Sigmoid colon (tissue), 6 donors: ENCODE measurements at regions not wholly inside any gene's neighbourhood (a gene's known extent, or its start where the extent isn't known, plus 50 kb on each side); places are given as distances from the start of the nearest gene placed in this dataset.

Experiments used
- DNase-seq: peaks from one replicate; pipeline ENCODE4 v3.0.0-alpha.2; 2019
- H3K27ac ChIP-seq, 4 donors: fragments of 200-600 bp; sonication (generic); one replicate each; pipeline ENCODE4 v1.5.1; 2016 to 2019; ENCODE audit warnings: mild to moderate bottlenecking in 1 of 4
- H3K27me3 ChIP-seq, 3 donors: fragments of 200-600 bp; sonication (generic); one replicate each; pipeline ENCODE4 v1.5.1; 2019; ENCODE audit warnings: mild to moderate bottlenecking in 1 of 3
- H3K36me3 ChIP-seq, 4 donors: fragments of 200-600 bp; sonication (generic); one replicate each; pipeline ENCODE4 v1.5.1; 2016 to 2019
- H3K4me1 ChIP-seq, 4 donors: fragments of 200-600 bp; sonication (generic); one replicate each; pipeline ENCODE4 v1.5.1; 2017 to 2019
- H3K4me3 ChIP-seq, 4 donors: fragments of 200-600 bp; sonication (generic); one replicate each; pipeline ENCODE4 v1.5.1; 2017 to 2019; ENCODE audit warnings: mild to moderate bottlenecking in 2 of 4, moderate library complexity in 1 of 4
- H3K9me3 ChIP-seq, 4 donors: fragments of 200-600 bp in 3 of 4; sonication (generic) in 3 of 4; one replicate each; pipeline versions ENCODE4 v1.5.1 to v1.6.1; 2013 to 2019
- EP300 ChIP-seq, 4 donors: sonication (generic); formaldehyde crosslinking; IDR thresholded peaks; one replicate each; pipeline ENCODE4 v1.6.1; 2017; ENCODE audit warnings: antibody characterized with exemption in 4 of 4
- POLR2A ChIP-seq, 2 donors: fragments of 450-650 bp; IDR thresholded peaks; one replicate each; pipeline ENCODE4 v1.6.1; 2016; ENCODE audit warnings: antibody characterized with exemption in 2 of 2, mild to moderate bottlenecking in 2 of 2, moderate library complexity in 2 of 2
- POLR2AphosphoS5 ChIP-seq, 4 donors: sonication (generic); formaldehyde crosslinking; IDR thresholded peaks; one replicate each; pipeline ENCODE4 v1.6.1; 2017; ENCODE audit warnings: antibody characterized with exemption in 4 of 4
- WGBS, 2 donors: extraction: QIAGEN DNeasy Blood & Tissue Kit; methylation state at CpG; one replicate each; pipeline ENCODE4 v1.1.7; 2013; 5-methylcytosine and 5-hydroxymethylcytosine counted together
- intact Hi-C: fragments of 100-400 bp; cut with DNase I; formaldehyde crosslinking; loops from one replicate; pipeline ENCODE4 v1.15.1; 2023
- TF ChIP-seq, protein P1 (sequence below), 4 experiments: fragments of 450-650 bp in 3 of 4; fragments of 200-600 bp in 1 of 4; IDR thresholded peaks; one replicate each; pipeline ENCODE4 v1.5.1; 2016 to 2019; ENCODE audit warnings: antibody characterized with exemption in 4 of 4, mild to moderate bottlenecking in 3 of 4, moderate library complexity in 2 of 4
- donor health status: healthy with polysubstance abuse.
- donor health status: healthy.

GRCh38 chr13:40409278-40409677 lies 257.2 kb downstream of the FOXO1 start:
- Histone ChIP-seq H3K4me3 (no peak overlapping the region), H3K4me1 (peaks cover 0 to 40% (median 27%) of the 10 kb centered on the region in 4 donors), H3K27ac (peak overlapping the region; percentile 28 to 86 (median 46)), H3K9me3 (no peaks in the 10 kb centered on the region), H3K27me3 (no peaks in the 10 kb centered on the region), H3K36me3 (no peaks in the 10 kb centered on the region)
- intact Hi-C loops, result no loop called here
- DNase-seq, result no peak
- TF ChIP-seq POLR2A (IDR thresholded peaks at IDR 0.05) (no peak), EP300 (IDR thresholded peaks at IDR 0.05) (no peak), POLR2AphosphoS5 (IDR thresholded peaks at IDR 0.05) (no peak)
- TF ChIP-seq, protein P1, sequence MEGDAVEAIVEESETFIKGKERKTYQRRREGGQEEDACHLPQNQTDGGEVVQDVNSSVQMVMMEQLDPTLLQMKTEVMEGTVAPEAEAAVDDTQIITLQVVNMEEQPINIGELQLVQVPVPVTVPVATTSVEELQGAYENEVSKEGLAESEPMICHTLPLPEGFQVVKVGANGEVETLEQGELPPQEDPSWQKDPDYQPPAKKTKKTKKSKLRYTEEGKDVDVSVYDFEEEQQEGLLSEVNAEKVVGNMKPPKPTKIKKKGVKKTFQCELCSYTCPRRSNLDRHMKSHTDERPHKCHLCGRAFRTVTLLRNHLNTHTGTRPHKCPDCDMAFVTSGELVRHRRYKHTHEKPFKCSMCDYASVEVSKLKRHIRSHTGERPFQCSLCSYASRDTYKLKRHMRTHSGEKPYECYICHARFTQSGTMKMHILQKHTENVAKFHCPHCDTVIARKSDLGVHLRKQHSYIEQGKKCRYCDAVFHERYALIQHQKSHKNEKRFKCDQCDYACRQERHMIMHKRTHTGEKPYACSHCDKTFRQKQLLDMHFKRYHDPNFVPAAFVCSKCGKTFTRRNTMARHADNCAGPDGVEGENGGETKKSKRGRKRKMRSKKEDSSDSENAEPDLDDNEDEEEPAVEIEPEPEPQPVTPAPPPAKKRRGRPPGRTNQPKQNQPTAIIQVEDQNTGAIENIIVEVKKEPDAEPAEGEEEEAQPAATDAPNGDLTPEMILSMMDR (IDR thresholded peaks at IDR 0.05), result no peak
- 97 to 99% methylated on average over 2 of the region's 2 CpGs for WGBS, 2 donors

GRCh38 chr13:40410315-40410714 lies 256.1 kb downstream of the FOXO1 start:
- WGBS, 2 donors, result 98% methylated on average over 1 of the region's 1 CpG
- Histone ChIP-seq H3K27me3 (no peaks in the 10 kb centered on the region), H3K36me3 (no peaks in the 10 kb centered on the region), H3K4me3 (no peak overlapping the region), H3K27ac (peak overlapping the region; percentile 28 to 86 (median 43)), H3K9me3 (no peaks in the 10 kb centered on the region), H3K4me1 (peaks cover 0 to 30% (median 22%) of the 10 kb centered on the region in 4 donors)
- DNase-seq, result no peak
- intact Hi-C loops, result no loop called here
- TF ChIP-seq, protein P1 (IDR thresholded peaks at IDR 0.05), result no peak
- no peak for TF ChIP-seq EP300 (IDR thresholded peaks at IDR 0.05)
- TF ChIP-seq POLR2AphosphoS5 (IDR thresholded peaks at IDR 0.05), result no peak
- TF ChIP-seq POLR2A (IDR thresholded peaks at IDR 0.05), result no peak

DNA sequence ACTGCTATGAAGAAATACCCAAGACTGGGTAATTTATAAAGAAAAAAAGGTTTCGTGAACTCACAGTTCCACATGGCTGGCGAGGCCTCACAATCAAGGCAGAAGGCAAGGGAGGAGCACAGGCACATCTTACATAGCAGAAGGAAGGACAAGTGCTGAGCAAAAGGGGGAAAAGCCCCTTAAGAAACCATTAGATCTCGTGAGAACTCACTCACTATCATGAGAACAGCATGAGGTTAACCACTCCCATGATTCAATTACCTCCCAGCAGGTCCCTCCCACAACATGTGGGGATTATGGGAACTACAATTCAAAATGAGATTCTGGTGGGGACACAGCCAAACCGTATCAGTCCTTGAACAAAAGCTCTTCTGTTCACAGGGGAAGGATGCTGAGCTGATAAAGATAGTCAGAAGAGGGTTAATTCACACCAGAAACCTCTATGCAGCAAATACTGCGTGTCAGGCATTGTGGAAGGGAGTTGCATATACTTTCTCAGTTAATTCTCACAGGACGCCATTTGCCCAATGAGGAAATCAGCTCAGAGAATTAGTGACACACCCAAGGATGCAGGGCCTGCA lies 246.2 kb downstream of the FOXO1 start:
- Histone ChIP-seq H3K27ac (no peak overlapping the region), H3K9me3 (no peaks in the 10 kb centered on the region), H3K36me3 (no peaks in the 10 kb centered on the region), H3K27me3 (no peaks in the 10 kb centered on the region), H3K4me3 (no peak overlapping the region), H3K4me1 (no peaks in the 10 kb centered on the region)
- no peak for TF ChIP-seq EP300 (IDR thresholded peaks at IDR 0.05)
- no peak for TF ChIP-seq POLR2A (IDR thresholded peaks at IDR 0.05)
- TF ChIP-seq, protein P1 (IDR thresholded peaks at IDR 0.05), result no peak
- no peak for TF ChIP-seq POLR2AphosphoS5 (IDR thresholded peaks at IDR 0.05)
- no peak for DNase-seq
- intact Hi-C loops, result no loop called here
- 70 to 82% methylated on average over 6 of the region's 6 CpGs for WGBS, 2 donors

- Histone ChIP-seq H3K36me3 (no peaks in the 10 kb centered on the region), H3K27me3 (no peaks in the 10 kb centered on the region), H3K4me1 (no peaks in the 10 kb centered on the region), H3K27ac (no peak overlapping the region), H3K4me3 (no peak overlapping the region), H3K9me3 (no peaks in the 10 kb centered on the region)
- no peak for DNase-seq
- no peak for TF ChIP-seq EP300 (IDR thresholded peaks at IDR 0.05)
- no peak for TF ChIP-seq POLR2AphosphoS5 (IDR thresholded peaks at IDR 0.05)
- no peak for TF ChIP-seq POLR2A (IDR thresholded peaks at IDR 0.05)
- TF ChIP-seq, protein P1 (IDR thresholded peaks at IDR 0.05), result no peak
- intact Hi-C loops, result no loop called here
- WGBS, 2 donors, result 83 to 86% methylated on average over 4 of the region's 4 CpGs
Observed at GRCh38 chr13:40422588-40423235, 243.7 kb downstream of the FOXO1 start.
